ENCODE measurements at regions not wholly inside any gene's neighbourhood (a gene's known extent, or its start where the extent isn't known, plus 50 kb on each side); places are given as distances from the start of the nearest gene placed in this dataset.

DNA sequence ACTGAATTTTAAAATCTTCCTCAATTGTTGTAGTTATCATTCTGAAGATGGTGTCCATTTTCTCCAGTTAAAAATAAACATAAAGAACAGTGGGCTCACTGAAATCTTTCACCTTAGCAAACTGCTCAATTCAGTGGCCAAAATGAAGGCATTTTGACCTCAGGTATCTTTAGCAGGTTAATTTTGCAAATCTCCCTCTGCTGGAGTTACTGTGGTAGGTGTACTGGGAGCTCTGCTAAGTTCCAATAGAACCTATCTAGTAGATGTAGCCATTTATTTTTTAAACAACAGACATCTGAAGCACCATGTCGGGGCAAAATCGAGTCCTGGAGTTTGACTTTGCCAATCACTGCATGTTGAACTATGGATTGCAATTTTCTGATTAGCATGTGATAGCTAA lies 177.1 kb downstream of the IRS1 start:
- in situ Hi-C loops (cut with MboI; ENCODE audit: low sequenced_read_pairs), result no loop called here

DNA sequence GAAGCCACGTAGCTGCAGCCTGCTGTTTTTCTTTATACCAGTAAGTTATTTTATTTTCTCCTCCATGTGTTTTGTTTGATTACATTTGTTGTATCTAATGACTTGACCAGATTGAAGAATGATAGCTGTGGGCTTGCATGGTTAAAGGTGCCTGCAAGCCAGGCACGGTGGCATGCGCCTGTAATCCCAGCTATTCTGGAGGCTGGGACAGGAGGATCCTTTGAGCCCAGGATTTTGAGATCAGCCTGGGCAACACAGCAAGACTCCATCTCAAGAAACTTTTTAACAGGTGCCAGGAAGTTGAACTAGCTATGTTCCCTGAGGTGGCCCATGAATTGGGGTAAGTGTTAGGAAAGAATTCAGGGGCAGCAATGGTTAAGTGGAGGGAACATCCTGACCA lies 179.4 kb downstream of the IRS1 start:
- in situ Hi-C loops (cut with MboI; ENCODE audit: low sequenced_read_pairs), result no loop called here

DNA sequence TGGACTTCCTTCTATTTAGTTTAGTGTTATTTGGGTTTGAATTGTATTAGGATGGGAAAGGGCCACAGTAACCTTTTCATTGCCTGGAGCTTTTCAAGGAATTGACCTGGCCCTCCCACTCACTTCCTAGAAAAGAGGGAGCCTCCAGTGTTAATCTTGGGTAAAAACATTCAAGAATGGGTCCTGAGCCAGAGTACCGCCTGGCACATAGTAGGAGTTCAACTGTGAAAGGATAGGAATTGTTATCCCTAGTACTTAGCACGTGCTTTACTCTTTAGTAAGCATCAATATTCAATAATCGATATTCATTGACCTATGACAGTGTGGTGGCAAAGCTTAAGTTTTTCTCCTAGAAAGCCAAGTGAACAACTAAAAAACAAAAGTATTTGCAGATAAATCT lies 179.9 kb downstream of the IRS1 start:
- in situ Hi-C loops (cut with MboI; ENCODE audit: low sequenced_read_pairs), result no loop called here

DNA sequence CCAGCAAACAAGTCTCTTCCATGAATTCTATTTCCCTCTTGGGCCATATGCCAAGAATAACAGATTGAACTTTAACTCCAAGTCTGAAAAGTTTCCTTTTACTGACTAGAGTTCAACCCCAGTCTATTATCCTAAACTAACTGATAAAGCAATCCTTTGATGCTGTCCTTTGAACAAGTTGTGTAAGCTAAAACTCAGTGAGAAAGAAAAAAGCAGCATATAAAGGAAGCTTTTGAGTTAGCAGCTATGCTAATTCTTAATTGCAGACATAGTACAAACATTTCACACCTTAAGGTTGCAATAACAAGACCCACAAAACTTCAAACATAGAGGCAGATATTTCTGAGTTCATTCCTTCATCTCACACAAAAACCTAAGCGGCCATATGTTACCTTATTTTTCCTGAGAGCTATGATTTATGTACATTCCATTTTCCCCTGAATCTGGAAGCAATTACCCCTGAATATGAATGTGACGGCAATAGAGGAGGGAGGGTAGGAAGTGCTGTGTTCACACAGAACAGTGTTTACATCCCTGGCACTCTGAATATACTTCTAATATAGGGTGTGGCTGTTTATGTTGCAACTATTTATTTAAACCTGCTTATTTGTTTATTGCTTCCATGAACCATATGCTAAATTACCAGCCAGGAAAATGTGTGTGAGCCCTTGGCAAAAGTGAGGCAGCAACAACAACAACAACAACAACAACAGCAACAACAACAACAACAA lies 180.6 kb downstream of the IRS1 start:
- in situ Hi-C loops (cut with MboI; ENCODE audit: low sequenced_read_pairs), result no loop called here

DNA sequence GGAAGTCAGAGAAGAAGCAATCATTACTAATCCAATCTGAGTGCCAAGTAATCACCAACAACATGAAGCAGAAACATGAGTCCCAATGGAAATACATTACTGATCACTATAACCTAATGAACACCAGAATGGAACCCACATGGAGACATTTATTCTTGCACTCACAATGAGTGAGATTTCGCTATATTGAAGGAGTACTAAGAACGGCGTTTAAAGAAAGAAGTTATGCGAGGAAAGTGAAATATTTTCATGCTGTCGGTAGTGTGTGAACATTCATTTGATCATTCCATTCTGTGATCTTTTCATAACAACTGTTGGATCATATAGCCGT lies 181.1 kb downstream of the IRS1 start:
- in situ Hi-C loops (cut with MboI; ENCODE audit: low sequenced_read_pairs), result no loop called here

DNA sequence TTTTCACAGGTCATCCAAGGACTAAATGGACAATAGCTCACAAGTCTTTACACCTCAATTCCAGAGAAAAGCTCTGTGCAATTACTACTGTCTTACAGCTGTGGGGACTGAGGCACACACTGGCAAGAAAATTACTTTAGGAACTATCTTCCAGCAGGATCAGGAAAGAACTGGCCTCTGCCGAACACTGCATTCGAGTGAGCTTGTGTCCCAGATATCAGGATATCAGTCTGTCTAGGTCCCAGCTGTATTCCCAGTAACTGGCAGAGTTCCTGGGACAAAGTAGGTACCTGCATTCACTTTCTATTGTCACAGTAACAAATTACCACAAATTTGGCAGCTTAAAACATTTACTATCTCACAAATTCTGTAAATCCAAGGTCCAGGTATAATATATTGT lies 183.7 kb downstream of the IRS1 start:
- in situ Hi-C loops (cut with MboI; ENCODE audit: low sequenced_read_pairs), result no loop called here

DNA sequence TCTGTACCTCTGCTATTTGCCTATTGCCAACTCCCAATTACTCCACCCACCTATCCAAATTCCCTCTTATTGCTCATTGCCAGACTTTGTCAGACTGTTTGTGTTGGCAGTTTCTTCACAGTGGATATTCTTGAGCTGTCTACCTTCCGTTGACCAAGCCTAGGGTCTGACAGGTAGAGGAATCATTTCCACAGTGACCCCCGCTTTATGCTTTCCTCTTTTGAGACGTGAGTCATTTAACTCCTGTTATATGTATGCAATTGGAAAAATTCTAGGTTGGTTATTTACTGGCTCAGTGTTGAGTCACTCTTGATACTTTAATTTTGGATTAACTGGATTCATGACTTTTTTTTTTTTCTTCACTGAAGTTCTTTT lies 187.7 kb downstream of the IRS1 start:
- in situ Hi-C loops (cut with MboI; ENCODE audit: low sequenced_read_pairs), result no loop called here

DNA sequence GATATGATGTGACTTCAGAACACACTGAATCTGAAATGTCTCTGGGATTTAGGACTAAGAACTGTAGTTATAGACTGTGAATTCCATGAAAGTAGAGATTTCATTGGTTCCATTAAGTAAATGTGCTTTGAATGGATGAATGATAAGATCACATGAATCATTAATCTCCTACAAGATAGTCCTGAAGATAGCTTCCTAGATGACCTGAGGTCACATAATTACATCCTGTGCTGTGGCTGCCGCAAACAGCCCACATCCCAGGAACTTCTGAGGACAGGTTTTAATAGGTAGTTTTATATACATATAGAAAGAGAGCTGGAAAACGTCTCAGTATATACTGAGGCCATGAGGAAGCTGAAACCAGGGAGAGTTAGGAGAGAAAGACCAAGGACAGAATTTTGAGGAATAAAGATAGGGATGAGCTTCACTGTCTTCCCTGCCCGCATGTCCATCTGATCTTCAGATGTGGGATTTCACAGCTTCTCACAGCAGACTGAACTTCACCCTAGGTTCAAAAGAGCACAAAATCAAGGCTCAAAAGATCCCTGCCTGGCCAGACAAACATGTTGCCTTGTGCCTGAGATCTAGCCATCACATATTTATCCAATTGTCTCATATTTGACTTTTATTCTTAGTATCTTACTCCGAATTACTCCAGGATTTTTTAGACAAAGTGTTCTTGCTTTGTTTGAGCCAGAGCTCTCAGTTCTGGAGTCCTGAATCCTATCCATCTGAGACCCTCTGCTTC lies 188.2 kb downstream of the IRS1 start:
- in situ Hi-C loops (cut with MboI; ENCODE audit: low sequenced_read_pairs), result no loop called here

DNA sequence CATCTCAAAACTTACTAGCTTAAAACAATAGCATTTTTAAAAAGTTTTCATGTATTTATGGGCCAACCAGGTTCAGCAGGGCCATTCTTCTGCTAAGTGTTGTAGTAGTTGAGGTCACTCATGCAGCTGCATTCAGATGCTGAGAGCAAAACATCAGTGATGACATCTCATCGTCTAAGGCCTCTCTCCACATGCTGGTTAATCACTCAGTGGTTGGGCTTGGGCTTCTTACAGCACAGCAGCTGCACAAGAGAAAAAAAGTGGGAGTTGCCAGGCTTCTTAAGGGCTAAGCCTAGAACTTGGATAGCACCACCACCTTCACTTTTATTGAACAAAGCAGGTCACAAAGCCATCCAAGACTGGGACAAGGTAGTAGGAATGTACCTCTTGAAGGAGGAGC lies 190.3 kb downstream of the IRS1 start:
- in situ Hi-C loops (cut with MboI; ENCODE audit: low sequenced_read_pairs), result no loop called here

DNA sequence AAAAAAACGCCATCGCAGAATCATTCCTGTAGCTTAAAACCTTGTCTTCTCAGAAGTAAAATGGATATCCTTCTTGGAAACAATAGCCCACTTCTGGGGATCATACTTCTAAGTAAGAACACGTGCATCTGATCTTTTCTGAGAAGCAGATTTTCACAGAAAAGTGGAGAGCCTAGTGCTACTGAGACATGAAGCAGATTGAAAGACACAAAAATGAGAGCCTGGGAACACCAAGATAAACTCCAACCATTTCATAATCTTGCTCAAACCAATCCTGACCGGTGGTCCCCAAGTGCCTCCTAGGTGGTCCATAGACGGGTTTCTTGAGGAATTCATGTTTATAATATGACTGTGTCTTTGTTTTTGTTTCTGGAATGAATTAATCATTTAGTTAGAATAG lies 191.2 kb downstream of the IRS1 start:
- in situ Hi-C loops (cut with MboI; ENCODE audit: low sequenced_read_pairs), result no loop called here

DNA sequence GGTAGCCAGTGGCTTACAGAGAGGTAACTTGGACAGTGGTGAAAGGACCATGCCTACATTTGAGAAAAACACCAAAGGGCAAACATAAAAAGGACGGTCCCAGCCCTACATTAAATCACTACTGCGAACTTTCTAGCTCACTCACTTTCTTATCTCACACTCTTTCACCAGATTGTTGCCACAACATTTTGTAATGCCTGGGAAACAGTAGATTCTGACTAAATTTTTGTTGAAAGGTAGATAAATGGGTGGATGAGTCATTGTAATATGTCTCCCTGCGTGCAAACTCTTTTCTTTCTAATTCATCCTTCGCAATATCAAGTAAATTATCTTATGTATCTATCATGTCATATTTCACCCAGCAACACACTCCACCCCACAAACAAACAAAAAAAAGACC lies 192.2 kb downstream of the IRS1 start:
- in situ Hi-C loops (cut with MboI; ENCODE audit: low sequenced_read_pairs), result no loop called here

DNA sequence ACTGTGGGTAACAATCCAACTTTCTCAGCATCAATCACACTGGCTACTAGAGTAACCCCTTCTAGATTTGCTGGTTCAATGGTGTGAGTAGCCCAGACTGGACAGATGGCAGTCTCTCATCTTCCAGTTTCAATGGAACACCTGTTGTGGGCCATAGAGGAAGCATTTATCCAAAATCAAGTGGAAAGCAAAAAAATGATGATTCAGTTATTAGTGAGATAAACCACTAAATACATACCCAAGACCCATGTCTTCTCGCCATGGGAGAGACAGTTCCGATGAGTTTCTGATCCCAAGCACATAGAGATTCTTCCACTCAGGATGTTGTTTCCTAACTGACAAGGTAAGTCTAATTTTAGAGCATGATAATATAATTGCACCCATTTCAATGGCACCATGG lies 194.0 kb downstream of the IRS1 start:
- in situ Hi-C loops (cut with MboI; ENCODE audit: low sequenced_read_pairs), result no loop called here

DNA sequence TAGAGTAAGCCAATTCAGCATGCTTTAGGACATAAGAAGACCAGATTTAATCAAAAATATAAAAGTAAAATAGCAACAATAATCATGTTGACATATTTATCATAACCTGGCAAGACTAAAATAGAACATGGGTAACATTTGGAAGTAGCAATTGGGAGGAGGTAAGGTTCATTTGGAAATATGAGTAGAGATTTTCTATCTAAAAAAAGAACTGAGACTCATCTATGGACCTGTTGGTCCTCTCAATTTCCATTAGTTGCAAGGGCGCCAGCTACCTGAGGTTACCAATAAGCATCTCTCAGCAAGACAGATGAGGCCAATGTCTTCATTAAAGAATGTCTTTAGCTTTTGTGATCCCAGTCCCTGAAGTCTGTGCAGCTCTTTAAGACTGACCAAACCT lies 196.0 kb downstream of the IRS1 start:
- in situ Hi-C loops (cut with MboI; ENCODE audit: low sequenced_read_pairs), result no loop called here

DNA sequence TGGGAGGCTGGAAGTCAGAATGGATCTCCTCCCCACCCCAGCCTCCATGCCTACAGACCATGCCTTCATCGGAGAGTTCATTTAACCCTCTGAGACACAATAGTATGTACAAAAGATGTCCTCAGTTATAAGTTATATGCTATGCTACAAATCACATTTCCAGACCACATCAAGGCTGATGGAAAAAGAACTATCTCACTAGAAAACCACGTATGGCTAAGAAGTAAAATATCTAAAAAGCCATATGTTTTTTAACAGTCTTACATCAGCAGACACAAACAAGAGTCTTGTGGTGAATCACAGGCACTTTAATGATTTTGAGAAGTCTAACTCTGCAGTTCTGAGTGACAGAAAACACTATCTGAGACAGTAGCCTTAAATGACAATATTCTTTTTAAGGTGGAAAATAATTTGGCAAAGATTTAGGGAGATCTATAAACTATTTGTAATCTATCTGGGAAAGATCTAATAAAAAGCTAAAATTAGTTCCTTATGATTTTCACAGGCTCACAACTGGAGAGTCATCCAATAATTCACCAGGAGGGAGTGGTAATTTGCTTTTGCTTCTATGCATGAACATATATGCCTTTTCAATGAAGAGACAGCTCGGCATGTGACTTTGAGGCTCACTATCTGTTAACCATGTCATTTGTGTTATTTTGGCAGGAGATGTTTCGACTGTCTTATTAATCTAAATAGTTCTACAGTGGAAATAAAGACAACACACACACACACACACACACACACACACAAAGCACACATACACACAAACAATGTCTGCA lies 197.5 kb downstream of the IRS1 start:
- in situ Hi-C loops (cut with MboI; ENCODE audit: low sequenced_read_pairs), result no loop called here

DNA sequence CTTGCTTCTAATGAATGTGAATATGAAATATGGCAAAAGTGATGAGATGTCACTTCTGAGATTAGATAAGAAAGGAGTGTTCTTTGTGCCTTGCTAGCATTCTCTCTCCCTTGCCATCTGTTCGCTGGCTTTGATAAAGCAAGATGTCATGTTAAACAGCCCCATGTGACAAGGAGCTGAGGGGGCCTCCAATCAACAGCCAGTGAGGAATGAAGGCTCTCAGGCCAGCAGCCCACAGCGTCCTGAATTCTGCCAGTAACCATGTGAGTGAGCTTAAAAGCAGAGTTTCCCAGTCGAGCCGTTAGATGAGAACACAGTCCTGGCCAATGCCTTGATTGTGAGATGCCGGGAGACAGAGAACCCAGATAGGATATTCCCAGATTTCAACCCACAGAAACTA lies 198.8 kb downstream of the IRS1 start:
- in situ Hi-C loops (cut with MboI; ENCODE audit: low sequenced_read_pairs), result no loop called here

DNA sequence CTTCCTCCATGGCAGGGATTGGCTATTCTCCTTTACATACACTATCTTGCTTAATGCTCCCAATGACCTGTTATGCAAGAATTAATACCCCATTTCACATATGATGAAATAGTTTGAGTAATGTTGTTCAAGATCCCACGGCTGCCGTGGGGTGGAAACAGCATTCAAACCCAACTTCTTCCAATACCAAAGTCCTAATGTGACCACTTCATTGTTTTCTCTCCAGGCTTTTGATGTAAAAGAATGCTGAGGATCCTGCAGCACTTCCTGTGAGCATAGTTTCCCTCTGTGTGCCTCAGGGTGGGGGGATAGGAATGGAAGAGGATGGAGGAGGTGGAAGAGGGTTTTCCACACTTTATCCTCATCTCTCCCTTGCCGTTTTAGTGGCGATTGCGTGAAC lies 199.4 kb downstream of the IRS1 start:
- in situ Hi-C loops (cut with MboI; ENCODE audit: low sequenced_read_pairs), result no loop called here

DNA sequence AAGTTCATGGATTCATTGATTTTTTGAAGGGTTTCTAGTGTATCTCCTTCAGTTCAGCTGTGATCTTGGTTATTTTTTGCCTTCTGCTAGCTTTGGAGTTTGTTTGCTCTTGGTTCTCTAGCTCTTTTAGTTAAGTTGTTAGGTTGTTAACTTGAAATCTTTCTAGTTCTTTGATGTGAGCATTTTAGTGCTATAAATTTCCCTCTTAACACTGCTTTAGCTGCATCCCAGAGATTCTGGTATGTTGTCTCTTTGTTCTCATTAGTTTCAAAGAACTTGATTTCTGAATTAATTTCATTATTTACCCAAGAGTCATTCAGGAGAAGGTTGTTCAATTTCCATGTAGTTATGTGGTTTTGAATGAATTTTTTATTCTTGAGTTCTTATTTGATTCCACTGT lies 210.6 kb downstream of the IRS1 start:
- in situ Hi-C loops (cut with MboI; ENCODE audit: low sequenced_read_pairs), result no loop called here

DNA sequence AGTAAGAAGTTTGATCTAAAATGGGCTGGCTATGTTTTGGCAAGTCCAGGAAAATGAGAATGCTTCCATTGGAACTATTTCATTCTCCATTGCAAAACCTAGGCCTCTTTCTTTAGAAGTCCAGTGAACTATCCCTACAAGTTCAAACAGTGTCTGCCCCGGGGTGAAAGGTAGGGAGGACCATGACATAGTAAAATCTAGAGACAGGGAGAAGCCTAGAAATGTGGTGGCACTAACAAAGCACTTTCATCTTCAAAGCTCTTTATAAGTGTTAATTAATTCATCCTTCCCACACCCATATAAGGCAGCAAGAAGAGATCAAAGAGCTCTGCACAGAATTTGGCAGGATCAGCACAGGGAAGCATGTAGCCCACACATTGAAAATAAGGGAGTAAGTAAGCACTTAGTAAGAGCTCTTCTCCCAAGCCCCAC lies 214.5 kb downstream of the IRS1 start:
- in situ Hi-C loops (cut with MboI; ENCODE audit: low sequenced_read_pairs), result no loop called here

DNA sequence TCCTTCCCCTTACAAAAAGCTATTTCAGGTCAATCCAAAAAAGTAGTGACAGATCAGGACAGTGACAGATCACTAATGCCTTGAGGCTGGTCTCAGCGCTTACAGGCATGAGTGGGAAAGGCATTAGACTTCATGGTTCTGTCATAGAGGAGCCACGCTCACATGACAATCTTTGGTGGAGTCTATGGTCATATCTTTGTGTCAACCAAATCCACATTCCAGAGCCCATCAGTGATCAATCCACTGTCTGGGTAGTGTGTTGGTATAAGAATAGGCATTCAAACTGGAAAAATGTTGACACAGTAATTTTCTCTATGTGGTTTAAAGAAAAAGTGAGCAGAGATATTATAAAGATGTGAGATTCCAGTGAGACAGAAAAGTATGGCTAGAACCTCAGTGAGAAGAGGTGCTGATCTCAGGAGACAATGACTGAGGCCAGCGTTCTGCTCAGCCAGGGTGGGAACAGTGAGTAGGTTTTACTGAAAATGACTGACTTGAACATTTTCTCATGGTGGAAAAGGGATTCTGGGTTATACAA lies 215.0 kb downstream of the IRS1 start:
- in situ Hi-C loops (cut with MboI; ENCODE audit: low sequenced_read_pairs), result no loop called here

DNA sequence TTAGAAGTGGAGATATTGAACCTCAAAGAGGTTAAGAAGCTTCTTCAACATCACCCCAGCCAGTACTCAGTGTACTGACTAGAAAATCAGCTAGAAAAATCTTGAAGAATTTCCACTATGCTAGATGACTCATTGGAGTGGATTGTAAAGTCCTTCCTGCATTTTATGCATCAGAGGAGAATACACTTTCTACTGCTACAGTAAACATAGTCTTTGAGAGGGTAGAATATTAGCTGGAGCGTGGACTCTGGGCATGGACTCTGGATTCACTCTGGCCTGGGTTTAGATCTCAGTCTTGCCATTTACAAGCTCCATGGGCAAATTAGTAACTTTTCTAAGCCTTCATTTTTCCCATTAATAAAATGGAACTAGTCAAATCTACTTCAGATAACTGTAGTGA lies 215.9 kb downstream of the IRS1 start:
- in situ Hi-C loops (cut with MboI; ENCODE audit: low sequenced_read_pairs), result no loop called here

DNA sequence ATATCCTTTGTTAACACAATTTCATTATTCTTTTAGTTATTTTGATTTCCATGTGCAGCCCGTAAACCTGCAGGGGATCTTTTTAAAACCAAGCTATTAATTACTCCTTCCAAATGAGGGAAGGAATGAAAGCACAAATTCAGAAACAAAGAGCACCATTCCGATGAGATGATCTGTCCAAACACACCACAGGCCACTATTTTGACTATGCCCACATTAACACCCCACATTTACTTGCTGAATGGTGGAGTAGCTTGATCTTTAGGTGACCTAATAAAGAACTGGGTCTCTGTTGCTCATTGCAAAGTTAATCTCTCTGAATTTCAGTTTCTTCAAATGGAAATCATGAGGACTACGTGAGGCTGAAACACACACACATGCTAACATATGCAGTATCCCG lies 218.0 kb downstream of the IRS1 start:
- in situ Hi-C loops (cut with MboI; ENCODE audit: low sequenced_read_pairs), result no loop called here

DNA sequence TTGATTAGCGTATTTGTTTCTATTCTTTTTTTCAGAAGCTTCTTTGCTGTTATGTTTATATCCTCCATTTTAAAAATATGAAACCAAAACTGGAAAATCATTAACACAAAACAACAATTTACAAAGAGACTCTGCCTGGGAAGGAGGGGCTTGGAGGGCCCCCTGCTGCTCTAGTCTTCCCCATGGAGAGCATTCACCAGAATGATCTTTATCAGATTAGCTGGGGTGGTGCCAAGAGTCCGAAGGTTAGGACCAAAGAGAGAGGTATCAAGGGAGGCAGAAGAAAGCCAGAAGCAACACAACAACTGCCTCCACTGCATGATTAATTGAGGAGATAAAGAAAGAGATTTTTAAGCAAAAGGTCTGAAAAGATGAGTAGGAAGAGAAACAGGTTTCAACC lies 218.6 kb downstream of the IRS1 start:
- in situ Hi-C loops (cut with MboI; ENCODE audit: low sequenced_read_pairs), result no loop called here
